ENCODE measurements at regions not wholly inside any gene's neighbourhood (a gene's known extent, or its start where the extent isn't known, plus 50 kb on each side); places are given as distances from the start of the nearest gene placed in this dataset.

GRCh38 chr4:38489924-38490639 lies 173.9 kb upstream of the KLF3 start:
- no peak for DNase-seq

- DNase-seq = no peak
Observed at GRCh38 chr4:38490753-38491446, 173.1 kb upstream of the KLF3 start.

GRCh38 chr4:38491854-38492478 lies 172.0 kb upstream of the KLF3 start:
- DNase-seq = no peak

GRCh38 chr4:38493066-38493465 lies 170.9 kb upstream of the KLF3 start:
- no peak for DNase-seq

GRCh38 chr4:38495446-38495845 lies 168.6 kb upstream of the KLF3 start:
- DNase-seq = no peak

DNA sequence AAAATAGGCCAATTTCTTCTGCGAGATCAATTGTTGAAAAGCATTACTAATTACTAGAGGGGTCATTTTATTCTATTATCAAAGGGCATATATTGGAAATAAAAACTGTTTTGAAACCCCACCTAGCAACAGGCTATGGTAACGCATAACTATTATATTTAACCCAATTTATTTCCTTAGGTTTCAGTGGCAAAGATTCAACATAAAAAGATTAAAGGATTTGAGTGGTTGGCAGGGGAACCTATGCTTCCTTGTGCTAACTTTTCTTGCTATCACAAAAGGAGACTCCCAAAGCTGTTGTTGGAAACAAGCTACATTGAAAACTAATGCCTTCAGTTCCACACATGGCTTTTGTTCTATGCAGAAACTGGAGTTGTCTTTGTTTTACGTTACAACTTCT lies 166.9 kb upstream of the KLF3 start:
- DNase-seq = no peak

GRCh38 chr4:38499101-38499500 lies 164.9 kb upstream of the KLF3 start:
- no peak for DNase-seq

- DNase-seq = no peak
Observed at GRCh38 chr4:38500433-38500832, 163.6 kb upstream of the KLF3 start.

- DNase-seq = no peak
Observed at GRCh38 chr4:38501698-38502097, 162.3 kb upstream of the KLF3 start.

DNA sequence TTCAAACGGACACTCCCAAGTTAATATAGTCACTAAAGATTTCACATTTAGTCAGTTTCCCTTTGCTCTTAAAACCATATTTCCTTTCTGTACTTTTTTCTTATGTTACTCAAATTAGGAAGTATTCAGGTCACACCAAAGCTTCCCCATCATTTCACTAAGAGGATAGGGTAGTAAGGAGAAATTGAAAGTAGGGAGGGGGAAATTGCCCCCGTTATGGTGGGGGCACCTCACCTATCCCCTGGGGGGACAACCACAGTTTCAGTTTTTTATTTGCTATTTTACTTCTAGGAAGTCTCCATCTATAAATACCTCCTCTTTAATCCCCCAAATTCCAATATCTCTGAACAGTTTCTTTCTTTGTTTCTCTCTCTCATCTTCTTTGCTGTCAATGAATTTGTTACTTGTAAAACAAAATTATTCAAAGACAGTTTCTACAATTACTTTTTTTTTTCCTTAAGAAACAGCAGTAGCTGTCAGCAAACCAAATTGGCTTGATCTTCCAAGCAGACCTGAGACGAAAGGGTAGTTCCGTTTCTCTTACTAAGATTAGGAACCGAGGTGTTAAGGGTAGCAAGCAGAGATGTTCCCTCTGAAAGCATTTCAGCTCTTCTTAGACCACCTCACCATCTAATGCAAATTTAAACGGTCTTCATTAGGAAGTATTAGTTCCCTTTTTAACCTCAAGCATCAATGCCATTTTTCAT lies 160.2 kb upstream of the KLF3 start:
- no peak for DNase-seq

GRCh38 chr4:38504396-38504715 lies 159.6 kb upstream of the KLF3 start:
- no peak for DNase-seq

- DNase-seq = no peak
Observed at GRCh38 chr4:38509551-38509950, 154.4 kb upstream of the KLF3 start.

- DNase-seq = no peak
Observed at GRCh38 chr4:38510201-38510600, 153.8 kb upstream of the KLF3 start.

- no peak for DNase-seq
Observed at GRCh38 chr4:38511702-38512101, 152.3 kb upstream of the KLF3 start.

DNA sequence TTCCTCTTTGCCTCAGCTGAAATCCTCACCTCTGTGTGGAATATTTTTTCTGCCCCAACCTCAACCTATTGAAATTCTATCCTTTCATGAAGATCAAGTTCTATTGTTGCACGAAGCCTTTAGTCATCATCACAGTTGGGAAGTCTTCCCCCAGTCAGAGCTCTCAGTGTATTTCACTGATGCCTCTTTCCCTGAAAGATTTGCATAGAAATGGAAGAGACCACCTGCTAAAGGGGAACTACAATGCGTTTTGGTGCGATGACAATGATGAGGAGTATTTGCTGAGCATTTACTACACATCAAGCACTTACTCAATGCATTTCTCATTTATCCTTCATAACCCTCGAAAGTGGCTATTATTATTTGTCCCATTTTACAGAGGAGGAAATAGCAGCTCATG lies 151.2 kb upstream of the KLF3 start:
- DNase-seq = no peak

- DNase-seq = no peak
Observed at GRCh38 chr4:38514465-38515146, 149.4 kb upstream of the KLF3 start.

- DNase-seq = no peak
Observed at GRCh38 chr4:38516190-38516589, 147.8 kb upstream of the KLF3 start.

DNA sequence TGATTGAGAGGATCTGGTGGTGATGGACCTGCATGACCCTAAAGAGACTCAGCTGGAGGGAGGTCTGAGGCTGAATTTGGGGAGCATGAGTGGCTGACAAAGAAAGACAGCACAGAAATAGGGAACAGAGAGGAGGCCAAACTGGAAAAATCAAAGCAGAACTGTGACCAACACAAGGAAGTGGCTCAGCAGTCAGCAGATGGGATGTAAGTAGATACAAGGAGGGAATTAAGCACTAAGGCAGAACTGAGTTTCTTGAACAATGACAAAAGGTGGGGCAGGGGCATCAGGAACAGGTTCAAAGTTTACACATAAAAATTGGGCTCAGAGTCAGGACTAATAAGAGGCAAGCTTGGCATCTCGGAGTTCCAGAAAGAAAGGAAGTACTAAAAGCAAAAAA lies 144.3 kb upstream of the KLF3 start:
- no peak for DNase-seq

DNA sequence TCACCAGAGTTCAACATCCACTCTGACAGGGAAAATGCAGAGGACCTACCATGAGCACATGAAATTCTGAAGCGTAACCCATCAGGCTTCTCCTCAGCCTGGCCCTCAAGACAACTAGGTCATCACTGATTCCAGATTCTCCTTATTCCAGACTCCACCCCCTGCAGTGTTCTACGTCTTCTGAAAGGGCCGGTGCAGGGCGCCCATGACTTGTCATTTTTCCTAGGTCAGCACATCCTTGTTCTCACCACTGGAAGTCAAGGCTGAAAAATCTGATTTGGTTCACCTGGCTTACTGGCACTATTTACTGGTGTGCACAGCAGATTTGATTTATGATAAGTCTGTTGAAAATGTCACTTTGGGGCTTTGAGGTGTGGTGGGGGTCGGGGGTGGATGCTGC lies 140.9 kb upstream of the KLF3 start:
- DNase-seq = no peak

GRCh38 chr4:38523524-38524448 lies 140.2 kb upstream of the KLF3 start:
- DNase-seq = peak; percentile 17

- DNase-seq = no peak
Observed at GRCh38 chr4:38526412-38526811, 137.6 kb upstream of the KLF3 start.

All from SIG-M5 (cell line).